SK-N-SH (cell line): ENCODE measurements at regions not wholly inside any gene's neighbourhood (a gene's known extent, or its start where the extent isn't known, plus 50 kb on each side); places are given as distances from the start of the nearest gene placed in this dataset.

Experiments used
- CTCF ChIA-PET: fragments of 300-600, 350-600 bp; formaldehyde crosslinking; extraction: SDS; loops from one replicate; lab custom pipeline; 2021; lab: Yijun Ruan, JAX
- POLR2A ChIA-PET: fragments of 350-600 bp; sonication (Branson Sonifier 250); formaldehyde crosslinking; extraction: SDS; loops from one replicate; lab custom pipeline; 2020; ENCODE audit warnings: antibody characterized with exemption, inconsistent platforms; lab: Yijun Ruan, JAX
- DNase-seq: peaks from one replicate; pipeline ENCODE4 v3.0.0; 2012
- H2AFZ ChIP-seq: fragments of 200-600 bp; sonication (generic); 2 replicates; pipeline ENCODE4 v1.8.1; 2016; ENCODE audit warnings: antibody characterized with exemption, mild to moderate bottlenecking, low read depth
- H3F3A ChIP-seq: fragments of 200-600 bp; sonication (generic); replicated peaks from 2 replicates; pipeline ENCODE3; 2016; ENCODE audit warnings: antibody characterized with exemption, mild to moderate bottlenecking; ENCODE audit not compliant: insufficient read depth
- H3K27ac ChIP-seq, 2 experiments: fragments of 200-500 bp in 1 of 2; fragments of 200-600 bp in 1 of 2; sonication (Bioruptor generic) in 1 of 2; sonication (generic), shearing (Covaris generic) in 1 of 2; 2 replicates each; pipeline versions ENCODE4 v1.5.1 to v1.6.1; 2014 to 2016; ENCODE audit warnings: low read depth in 2 of 2, inconsistent platforms in 1 of 2, low read length in 1 of 2, mild to moderate bottlenecking in 1 of 2, mixed read lengths in 1 of 2
- H3K27me3 ChIP-seq: fragments of 200-600 bp; sonication (generic), shearing (Covaris generic); 2 replicates; pipeline ENCODE4 v1.6.1; 2016; ENCODE audit warnings: mixed run types; ENCODE audit not compliant: insufficient read depth
- H3K36me3 ChIP-seq, 2 experiments: fragments of 200-500 bp in 1 of 2; fragments of 200-600 bp in 1 of 2; sonication (Bioruptor generic) in 1 of 2; sonication (generic) in 1 of 2; replicated peaks in 1 of 2; 2 replicates each; pipeline versions ENCODE3 to v1.5.1; 2014 to 2016; ENCODE audit warnings: low read length in 1 of 2, mild to moderate bottlenecking in 1 of 2; ENCODE audit not compliant: insufficient read depth in 2 of 2, control insufficient read depth in 1 of 2
- H3K4me1 ChIP-seq, 2 experiments: fragments of 200-500 bp in 1 of 2; fragments of 200-600 bp in 1 of 2; sonication (Bioruptor generic) in 1 of 2; sonication (generic), shearing (Covaris generic) in 1 of 2; 2 replicates each; pipeline versions ENCODE4 v1.5.1 to v1.6.1; 2014 to 2016; ENCODE audit warnings: low read depth in 1 of 2, low read length in 1 of 2, mixed run types in 1 of 2; ENCODE audit not compliant: insufficient read depth in 2 of 2, control insufficient read depth in 1 of 2
- H3K4me2 ChIP-seq: fragments of 200-600 bp; sonication (generic), shearing (Covaris generic); 2 replicates; pipeline ENCODE4 v1.6.1; 2017; ENCODE audit warnings: mixed run types
- H3K4me3 ChIP-seq, 2 experiments: fragments of 200-500 bp in 1 of 2; fragments of 200-600 bp in 1 of 2; sonication (Bioruptor generic) in 1 of 2; sonication (generic), shearing (Covaris generic) in 1 of 2; 2 replicates each; pipeline versions ENCODE4 v1.5.1 to v1.8.1; 2014 to 2016; ENCODE audit warnings: low read depth in 2 of 2, inconsistent platforms in 1 of 2, low read length in 1 of 2, mild to moderate bottlenecking in 1 of 2, mixed read lengths in 1 of 2, moderate library complexity in 1 of 2
- H3K79me2 ChIP-seq: fragments of 200-600 bp; sonication (generic); 2 replicates; pipeline ENCODE4 v1.8.1; 2017; ENCODE audit warnings: mild to moderate bottlenecking; ENCODE audit not compliant: insufficient read depth
- H3K9ac ChIP-seq: fragments of 200-600 bp; sonication (generic); 2 replicates; pipeline ENCODE4 v1.6.1; 2017; ENCODE audit warnings: mixed run types
- H3K9me2 ChIP-seq: fragments of 200-600 bp; sonication (generic); 2 replicates; pipeline ENCODE4 v1.6.1; 2017; ENCODE audit warnings: mixed run types
- H3K9me3 ChIP-seq: fragments of 200-600 bp; sonication (generic); 2 replicates; pipeline ENCODE4 v1.6.1; 2017; ENCODE audit warnings: mixed run types, mild to moderate bottlenecking, moderate library complexity
- H4K20me1 ChIP-seq: fragments of 200-600 bp; sonication (generic); 2 replicates; pipeline ENCODE4 v1.6.1; 2017; ENCODE audit warnings: mild to moderate bottlenecking, mixed run types; ENCODE audit not compliant: insufficient read depth
- CHD2 ChIP-seq: fragments of 150-350 bp; IDR thresholded peaks from 2 replicates; pipeline ENCODE4 v1.6.1; 2018; ENCODE audit warnings: low read length; ENCODE audit not compliant: partially characterized antibody
- ELF1 ChIP-seq: IDR thresholded peaks from 2 replicates; pipeline ENCODE4 v1.4.0; 2012
- FOSL2 ChIP-seq: IDR thresholded peaks from 2 replicates; pipeline ENCODE4 v1.4.0; 2012; ENCODE audit warnings: low read depth, mild to moderate bottlenecking, moderate library complexity, borderline replicate concordance
- FOXJ3 ChIP-seq: sonication (generic); formaldehyde crosslinking; IDR thresholded peaks from 2 replicates; pipeline ENCODE4 v1.5.1; 2020; ENCODE audit warnings: mild to moderate bottlenecking, missing genetic modification reagents
- FOXM1 ChIP-seq: IDR thresholded peaks from 2 replicates; pipeline ENCODE4 v1.4.0; 2012; ENCODE audit warnings: low read depth, mild to moderate bottlenecking
- JUND ChIP-seq: IDR thresholded peaks from 2 replicates; pipeline ENCODE4 v1.4.0; 2012
- MXI1 ChIP-seq: IDR thresholded peaks from 2 replicates; pipeline ENCODE4 v1.6.1; 2012; ENCODE audit warnings: mild to moderate bottlenecking, low read depth, low read length, improper control_type of control experiment
- NFIC ChIP-seq: IDR thresholded peaks from 2 replicates; pipeline ENCODE4 v1.4.0; 2012; ENCODE audit warnings: borderline replicate concordance
- NRF1 ChIP-seq: IDR thresholded peaks from 2 replicates; pipeline ENCODE4 v1.6.1; 2012; ENCODE audit warnings: low read depth, mild to moderate bottlenecking, low read length
- RAD21 ChIP-seq: IDR thresholded peaks from 2 replicates; pipeline ENCODE4 v1.6.1; 2012; ENCODE audit warnings: mild to moderate bottlenecking, low read length
- RCOR1 ChIP-seq: fragments of 150-350 bp; IDR thresholded peaks from 2 replicates; pipeline ENCODE4 v1.6.1; 2017; ENCODE audit warnings: antibody characterized with exemption, low read length
- RFX5 ChIP-seq: IDR thresholded peaks from 2 replicates; pipeline ENCODE4 v1.6.1; 2012; ENCODE audit warnings: mild to moderate bottlenecking, improper control_type of control experiment, low read length
- RXRA ChIP-seq: IDR thresholded peaks from 2 replicates; pipeline ENCODE4 v1.4.0; 2012; ENCODE audit warnings: low read depth, mild to moderate bottlenecking, borderline replicate concordance
- SIN3A ChIP-seq: IDR thresholded peaks from 2 replicates; pipeline ENCODE4 v1.6.1; 2012; ENCODE audit warnings: low read depth, mild to moderate bottlenecking, low read length, moderate library complexity, borderline replicate concordance
- SMC3 ChIP-seq: IDR thresholded peaks from 2 replicates; pipeline ENCODE4 v1.6.1; 2012; ENCODE audit warnings: low read depth, low read length, improper control_type of control experiment
- TCF12 ChIP-seq: IDR thresholded peaks from 2 replicates; pipeline ENCODE4 v1.4.0; 2012
- TEAD4 ChIP-seq: IDR thresholded peaks from 2 replicates; pipeline ENCODE4 v1.4.0; 2012; ENCODE audit warnings: mild to moderate bottlenecking, borderline replicate concordance; ENCODE audit not compliant: insufficient read depth
- YY1 ChIP-seq: IDR thresholded peaks from 2 replicates; pipeline ENCODE4 v1.4.0; 2012; ENCODE audit warnings: low read depth, mild to moderate bottlenecking
- WGBS: methylation state at CpG from one replicate; pipeline ENCODE4 v1.1.6; 2017; ENCODE audit warnings: low lambda C conversion rate; 5-methylcytosine and 5-hydroxymethylcytosine counted together
- TF ChIP-seq, protein P1 (sequence below): fragments of 200-600 bp; sonication (generic); IDR thresholded peaks from 2 replicates; pipeline ENCODE4 v1.6.1; 2017; ENCODE audit warnings: antibody characterized with exemption, mild to moderate bottlenecking, moderate library complexity
- TF ChIP-seq, protein P2 (sequence below): fragments of 150-350 bp; IDR thresholded peaks from 2 replicates; pipeline ENCODE4 v1.6.1; 2016; ENCODE audit warnings: mild to moderate bottlenecking, low read depth, low read length
- TF ChIP-seq, protein P3 (sequence below): IDR thresholded peaks from 2 replicates; pipeline ENCODE4 v1.4.0; 2012; ENCODE audit warnings: low read depth
- TF ChIP-seq, protein P4 (sequence below): IDR thresholded peaks from 2 replicates; pipeline ENCODE4 v1.6.1; 2012; ENCODE audit warnings: mild to moderate bottlenecking, low read depth, low read length, moderate library complexity
- TF ChIP-seq, protein P5 (sequence below): IDR thresholded peaks from 2 replicates; pipeline ENCODE4 v1.4.0; 2012; ENCODE audit warnings: low read depth, borderline replicate concordance
- TF ChIP-seq, protein P6 (sequence below): IDR thresholded peaks from 2 replicates; pipeline ENCODE4; 2012

DNA sequence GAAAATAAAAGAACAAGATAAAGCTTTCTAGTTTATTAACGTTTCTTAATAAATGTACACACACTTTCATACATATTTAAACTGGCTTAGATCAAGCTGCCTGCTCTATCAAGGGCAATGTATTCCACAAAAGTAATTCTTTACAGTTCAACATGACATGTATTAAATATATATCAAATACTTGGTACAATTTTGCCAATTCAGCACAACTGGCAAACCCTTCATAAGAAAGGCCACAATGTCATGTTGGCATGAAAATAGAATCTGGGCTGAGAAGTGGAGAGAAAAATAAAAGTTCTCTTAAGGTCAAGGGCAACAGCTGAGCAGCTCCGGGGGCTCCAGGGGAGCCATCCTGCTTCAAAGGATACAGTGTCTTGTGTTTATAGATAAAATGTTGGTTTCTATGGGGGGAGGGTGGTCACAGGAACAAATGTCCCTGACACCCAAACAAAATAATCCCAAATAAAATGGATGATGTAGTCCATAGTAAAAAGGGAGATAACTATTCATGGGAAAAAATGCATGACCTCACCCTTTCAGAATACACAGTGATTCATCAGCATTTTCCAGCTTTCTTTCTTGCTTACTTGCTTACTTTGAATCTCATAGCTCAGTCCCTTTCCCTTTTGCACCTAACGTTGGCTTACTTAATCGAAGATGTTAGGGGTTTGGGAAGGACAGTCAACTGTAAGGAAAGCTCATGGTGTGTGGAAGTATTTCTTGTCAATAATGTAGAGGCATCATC is 494.9 kb downstream of the NYAP2 start:
- Histone ChIP-seq H3K27ac (peak overlapping the region in 1 of 2 experiments; percentile 60; a peak in 2 of 4 replicates), H3K9me2 (no peaks in the 10 kb centered on the region)
- TF ChIP-seq FOXJ3 (CRISPR knock-in tag) (no peak), FOSL2 (peak; percentile 63; the same call in 1 of the 2 replicates), JUND (peak; percentile 43; the same call in 1 of the 2 replicates), YY1 (no peak), SMC3 (no peak), SIN3A (no peak), NFIC (no peak), ELF1 (no peak), TEAD4 (no peak), CHD2 (no peak), MXI1 (no peak), RFX5 (no peak), TCF12 (peak; percentile 35; the same call in 1 of the 2 replicates), RXRA (no peak), NRF1 (no peak), RAD21 (no peak), FOXM1 (no peak), RCOR1 (no peak)
- TF ChIP-seq, protein P1, sequence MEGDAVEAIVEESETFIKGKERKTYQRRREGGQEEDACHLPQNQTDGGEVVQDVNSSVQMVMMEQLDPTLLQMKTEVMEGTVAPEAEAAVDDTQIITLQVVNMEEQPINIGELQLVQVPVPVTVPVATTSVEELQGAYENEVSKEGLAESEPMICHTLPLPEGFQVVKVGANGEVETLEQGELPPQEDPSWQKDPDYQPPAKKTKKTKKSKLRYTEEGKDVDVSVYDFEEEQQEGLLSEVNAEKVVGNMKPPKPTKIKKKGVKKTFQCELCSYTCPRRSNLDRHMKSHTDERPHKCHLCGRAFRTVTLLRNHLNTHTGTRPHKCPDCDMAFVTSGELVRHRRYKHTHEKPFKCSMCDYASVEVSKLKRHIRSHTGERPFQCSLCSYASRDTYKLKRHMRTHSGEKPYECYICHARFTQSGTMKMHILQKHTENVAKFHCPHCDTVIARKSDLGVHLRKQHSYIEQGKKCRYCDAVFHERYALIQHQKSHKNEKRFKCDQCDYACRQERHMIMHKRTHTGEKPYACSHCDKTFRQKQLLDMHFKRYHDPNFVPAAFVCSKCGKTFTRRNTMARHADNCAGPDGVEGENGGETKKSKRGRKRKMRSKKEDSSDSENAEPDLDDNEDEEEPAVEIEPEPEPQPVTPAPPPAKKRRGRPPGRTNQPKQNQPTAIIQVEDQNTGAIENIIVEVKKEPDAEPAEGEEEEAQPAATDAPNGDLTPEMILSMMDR, result no peak
- TF ChIP-seq, protein P2, sequence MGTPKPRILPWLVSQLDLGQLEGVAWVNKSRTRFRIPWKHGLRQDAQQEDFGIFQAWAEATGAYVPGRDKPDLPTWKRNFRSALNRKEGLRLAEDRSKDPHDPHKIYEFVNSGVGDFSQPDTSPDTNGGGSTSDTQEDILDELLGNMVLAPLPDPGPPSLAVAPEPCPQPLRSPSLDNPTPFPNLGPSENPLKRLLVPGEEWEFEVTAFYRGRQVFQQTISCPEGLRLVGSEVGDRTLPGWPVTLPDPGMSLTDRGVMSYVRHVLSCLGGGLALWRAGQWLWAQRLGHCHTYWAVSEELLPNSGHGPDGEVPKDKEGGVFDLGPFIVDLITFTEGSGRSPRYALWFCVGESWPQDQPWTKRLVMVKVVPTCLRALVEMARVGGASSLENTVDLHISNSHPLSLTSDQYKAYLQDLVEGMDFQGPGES, result no peak
- TF ChIP-seq, protein P3, sequence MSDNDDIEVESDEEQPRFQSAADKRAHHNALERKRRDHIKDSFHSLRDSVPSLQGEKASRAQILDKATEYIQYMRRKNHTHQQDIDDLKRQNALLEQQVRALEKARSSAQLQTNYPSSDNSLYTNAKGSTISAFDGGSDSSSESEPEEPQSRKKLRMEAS, result no peak
- TF ChIP-seq, protein P4, sequence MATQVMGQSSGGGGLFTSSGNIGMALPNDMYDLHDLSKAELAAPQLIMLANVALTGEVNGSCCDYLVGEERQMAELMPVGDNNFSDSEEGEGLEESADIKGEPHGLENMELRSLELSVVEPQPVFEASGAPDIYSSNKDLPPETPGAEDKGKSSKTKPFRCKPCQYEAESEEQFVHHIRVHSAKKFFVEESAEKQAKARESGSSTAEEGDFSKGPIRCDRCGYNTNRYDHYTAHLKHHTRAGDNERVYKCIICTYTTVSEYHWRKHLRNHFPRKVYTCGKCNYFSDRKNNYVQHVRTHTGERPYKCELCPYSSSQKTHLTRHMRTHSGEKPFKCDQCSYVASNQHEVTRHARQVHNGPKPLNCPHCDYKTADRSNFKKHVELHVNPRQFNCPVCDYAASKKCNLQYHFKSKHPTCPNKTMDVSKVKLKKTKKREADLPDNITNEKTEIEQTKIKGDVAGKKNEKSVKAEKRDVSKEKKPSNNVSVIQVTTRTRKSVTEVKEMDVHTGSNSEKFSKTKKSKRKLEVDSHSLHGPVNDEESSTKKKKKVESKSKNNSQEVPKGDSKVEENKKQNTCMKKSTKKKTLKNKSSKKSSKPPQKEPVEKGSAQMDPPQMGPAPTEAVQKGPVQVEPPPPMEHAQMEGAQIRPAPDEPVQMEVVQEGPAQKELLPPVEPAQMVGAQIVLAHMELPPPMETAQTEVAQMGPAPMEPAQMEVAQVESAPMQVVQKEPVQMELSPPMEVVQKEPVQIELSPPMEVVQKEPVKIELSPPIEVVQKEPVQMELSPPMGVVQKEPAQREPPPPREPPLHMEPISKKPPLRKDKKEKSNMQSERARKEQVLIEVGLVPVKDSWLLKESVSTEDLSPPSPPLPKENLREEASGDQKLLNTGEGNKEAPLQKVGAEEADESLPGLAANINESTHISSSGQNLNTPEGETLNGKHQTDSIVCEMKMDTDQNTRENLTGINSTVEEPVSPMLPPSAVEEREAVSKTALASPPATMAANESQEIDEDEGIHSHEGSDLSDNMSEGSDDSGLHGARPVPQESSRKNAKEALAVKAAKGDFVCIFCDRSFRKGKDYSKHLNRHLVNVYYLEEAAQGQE, result no peak
- TF ChIP-seq, protein P5, sequence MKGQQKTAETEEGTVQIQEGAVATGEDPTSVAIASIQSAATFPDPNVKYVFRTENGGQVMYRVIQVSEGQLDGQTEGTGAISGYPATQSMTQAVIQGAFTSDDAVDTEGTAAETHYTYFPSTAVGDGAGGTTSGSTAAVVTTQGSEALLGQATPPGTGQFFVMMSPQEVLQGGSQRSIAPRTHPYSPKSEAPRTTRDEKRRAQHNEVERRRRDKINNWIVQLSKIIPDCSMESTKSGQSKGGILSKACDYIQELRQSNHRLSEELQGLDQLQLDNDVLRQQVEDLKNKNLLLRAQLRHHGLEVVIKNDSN, result no peak
- TF ChIP-seq, protein P6, sequence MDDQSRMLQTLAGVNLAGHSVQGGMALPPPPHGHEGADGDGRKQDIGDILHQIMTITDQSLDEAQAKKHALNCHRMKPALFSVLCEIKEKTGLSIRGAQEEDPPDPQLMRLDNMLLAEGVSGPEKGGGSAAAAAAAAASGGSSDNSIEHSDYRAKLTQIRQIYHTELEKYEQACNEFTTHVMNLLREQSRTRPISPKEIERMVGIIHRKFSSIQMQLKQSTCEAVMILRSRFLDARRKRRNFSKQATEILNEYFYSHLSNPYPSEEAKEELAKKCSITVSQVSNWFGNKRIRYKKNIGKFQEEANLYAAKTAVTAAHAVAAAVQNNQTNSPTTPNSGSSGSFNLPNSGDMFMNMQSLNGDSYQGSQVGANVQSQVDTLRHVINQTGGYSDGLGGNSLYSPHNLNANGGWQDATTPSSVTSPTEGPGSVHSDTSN, result no peak; the same call in 1 of the 2 replicates
- TF ChIP-seq, all 33 proteins: peak for 3
- ChIA-PET POLR2A (no interaction called here), CTCF (no interaction called here)
- Histone ChIP-seq H3K27me3 (no peaks in the 10 kb centered on the region), H3K9me3 (no peaks in the 10 kb centered on the region), H3K79me2 (no peaks in the 10 kb centered on the region), H3K4me1 (no peaks in the 10 kb centered on the region), H3F3A (peaks cover 5% of the 10 kb centered on the region), H3K9ac (peak overlapping the region; percentile 22; the same call in 1 of the 2 replicates), H4K20me1 (no peaks in the 10 kb centered on the region), H3K36me3 (no peaks in the 10 kb centered on the region), H3K4me2 (peak overlapping the region; percentile 15; the same call in 1 of the 2 replicates), H2AFZ (peak overlapping the region; percentile 55; the same call in 1 of the 2 replicates), H3K4me3 (no peak overlapping the region; a peak in 1 of 4 replicates)
- WGBS, result 17% methylated on average over 4 of the region's 4 CpGs
- DNase-seq, result no peak
